ENCODE measurements at regions not wholly inside any gene's neighbourhood (a gene's known extent, or its start where the extent isn't known, plus 50 kb on each side); places are given as distances from the start of the nearest gene placed in this dataset.

DNA sequence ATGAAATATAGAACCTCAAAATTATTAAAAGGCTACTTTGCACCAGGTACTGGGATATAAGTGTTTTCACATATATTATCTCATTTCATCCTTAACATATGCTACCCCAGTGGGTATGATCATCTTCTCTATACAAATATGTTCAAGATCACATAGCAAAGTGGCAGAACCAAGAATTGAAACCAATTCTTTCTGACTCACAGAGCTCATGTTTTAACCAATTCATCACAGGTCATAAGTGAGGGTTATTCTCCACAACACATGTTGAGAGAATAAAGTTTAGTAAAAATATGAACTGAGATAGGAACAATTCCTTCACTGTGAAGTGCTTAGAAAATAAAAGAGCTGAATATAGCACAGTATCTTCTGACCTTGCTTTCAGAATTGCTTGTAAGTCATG, 442.9 kb upstream of the RASGEF1B start:
- TF ChIP-seq EZH2 (IDR thresholded peaks at IDR 0.05; ENCODE audit: borderline replicate concordance, insufficient read depth, low read depth, low read length, poor library complexity, severe bottlenecking) = no peak
- TF ChIP-seq, protein P1, sequence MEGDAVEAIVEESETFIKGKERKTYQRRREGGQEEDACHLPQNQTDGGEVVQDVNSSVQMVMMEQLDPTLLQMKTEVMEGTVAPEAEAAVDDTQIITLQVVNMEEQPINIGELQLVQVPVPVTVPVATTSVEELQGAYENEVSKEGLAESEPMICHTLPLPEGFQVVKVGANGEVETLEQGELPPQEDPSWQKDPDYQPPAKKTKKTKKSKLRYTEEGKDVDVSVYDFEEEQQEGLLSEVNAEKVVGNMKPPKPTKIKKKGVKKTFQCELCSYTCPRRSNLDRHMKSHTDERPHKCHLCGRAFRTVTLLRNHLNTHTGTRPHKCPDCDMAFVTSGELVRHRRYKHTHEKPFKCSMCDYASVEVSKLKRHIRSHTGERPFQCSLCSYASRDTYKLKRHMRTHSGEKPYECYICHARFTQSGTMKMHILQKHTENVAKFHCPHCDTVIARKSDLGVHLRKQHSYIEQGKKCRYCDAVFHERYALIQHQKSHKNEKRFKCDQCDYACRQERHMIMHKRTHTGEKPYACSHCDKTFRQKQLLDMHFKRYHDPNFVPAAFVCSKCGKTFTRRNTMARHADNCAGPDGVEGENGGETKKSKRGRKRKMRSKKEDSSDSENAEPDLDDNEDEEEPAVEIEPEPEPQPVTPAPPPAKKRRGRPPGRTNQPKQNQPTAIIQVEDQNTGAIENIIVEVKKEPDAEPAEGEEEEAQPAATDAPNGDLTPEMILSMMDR (IDR thresholded peaks at IDR 0.05) = no peak
- Histone ChIP-seq H3K27ac (ENCODE audit: low read length in 2 of 2) (no peak overlapping the region), H3K27me3 (replicated peaks in 1 of 4; ENCODE audit: control extremely low read depth in 1 of 4, control insufficient read depth in 3 of 4, insufficient read depth in 4 of 4, low read length in 3 of 4) (peaks cover 0 to 8% (median 2%) of the 10 kb centered on the region in 4 experiments), H3K4me3 (ENCODE audit: control extremely low read depth in 1 of 5, extremely low read depth in 1 of 5, insufficient read depth in 1 of 5, low read depth in 2 of 5, low read length in 4 of 5) (no peak overlapping the region), H3K4me2 (replicated peaks; ENCODE audit: low read depth, low read length, poor library complexity, severe bottlenecking) (no peak overlapping the region), H3K79me2 (ENCODE audit: control insufficient read depth, insufficient read depth, low read length) (no peaks in the 10 kb centered on the region), H3K9me3 (ENCODE audit: control extremely low read depth in 1 of 3, control insufficient read depth in 2 of 3, insufficient read depth in 1 of 3, low read length in 2 of 3) (no peaks in the 10 kb centered on the region), H4K20me1 (ENCODE audit: control insufficient read depth, insufficient read depth, low read length, poor library complexity, severe bottlenecking) (no peaks in the 10 kb centered on the region), H3K36me3 (replicated peaks in 1 of 2; ENCODE audit: control extremely low read depth in 1 of 2, control insufficient read depth in 1 of 2, extremely low read depth in 1 of 2, insufficient read depth in 2 of 2, low read length in 1 of 2) (no peaks in the 10 kb centered on the region), H3K4me1 (ENCODE audit: control insufficient read depth in 2 of 2, insufficient read depth in 2 of 2, low read length in 2 of 2) (peaks cover 0 to 5% of the 10 kb centered on the region in 2 donors), H3K9ac (ENCODE audit: low read length) (no peak overlapping the region), H2AFZ (ENCODE audit: insufficient read depth, low read depth, low read length, poor library complexity, severe bottlenecking) (no peak overlapping the region)
- no peak overlapping the region for H3K4me3 Mint-ChIP-seq
- no peak overlapping the region for H3K27ac Mint-ChIP-seq
- CTCF ChIA-PET = interaction anchor here (1.6 to 1.8 kb wide), 3 partner anchors 11 to 460 kb away, joined by 4 to 6 read pairs (median 5); no protein-coding TSS in a partner anchor
- POLR2A ChIA-PET = no interaction called here
- DNase-seq = no peak
- no peak for ATAC-seq (ENCODE audit: low read depth)
- no peaks in the 10 kb centered on the region for H3K9me3 Mint-ChIP-seq (ENCODE audit: insufficient read depth)
- peaks cover 4% of the 10 kb centered on the region for H3K4me1 Mint-ChIP-seq
- H3K27me3 Mint-ChIP-seq = peaks cover 19% of the 10 kb centered on the region
- intact Hi-C loops (cut with micrococcal nuclease) = no loop called here

DNA sequence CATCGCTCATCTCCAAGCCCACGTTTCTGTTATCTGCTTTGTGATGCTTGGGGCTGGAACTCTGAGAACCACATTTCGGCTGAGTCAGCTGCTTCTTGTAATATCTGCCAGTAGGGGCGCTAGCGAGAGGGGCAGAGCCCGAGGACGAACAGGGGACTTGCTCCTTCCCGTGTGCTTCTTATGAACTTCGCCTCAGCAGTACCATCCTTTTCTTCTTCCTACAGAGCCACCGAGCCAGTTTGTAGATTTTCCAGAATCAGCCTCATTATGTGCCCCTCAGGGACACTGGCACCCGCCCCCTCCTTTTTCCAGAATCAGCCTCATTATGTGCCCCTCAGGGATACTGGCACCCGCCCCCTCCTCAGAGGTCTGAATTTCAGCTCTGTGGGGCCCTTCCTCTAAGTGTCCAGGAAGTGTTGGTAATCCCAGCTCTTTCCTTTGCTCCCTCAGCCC, 441.7 kb upstream of the RASGEF1B start:
- Mint-ChIP-seq H3K4me3 (no peak overlapping the region), H3K27me3 (peaks cover 22% of the 10 kb centered on the region), H3K9me3 (ENCODE audit: insufficient read depth) (no peaks in the 10 kb centered on the region), H3K4me1 (peaks cover 4% of the 10 kb centered on the region), H3K27ac (no peak overlapping the region)
- H3K27ac ChIP-seq (ENCODE audit: low read length in 2 of 2) = no peak overlapping the region
- DNase-seq (peak; percentile 71), ATAC-seq (ENCODE audit: low read depth) (peak; percentile 69)
- no peak overlapping the region for H3K4me2 ChIP-seq (replicated peaks; ENCODE audit: low read depth, low read length, poor library complexity, severe bottlenecking)
- H3K36me3 ChIP-seq (replicated peaks in 1 of 2; ENCODE audit: control extremely low read depth in 1 of 2, control insufficient read depth in 1 of 2, extremely low read depth in 1 of 2, insufficient read depth in 2 of 2, low read length in 1 of 2) = no peaks in the 10 kb centered on the region
- ChIA-PET CTCF (interaction anchor here (0.7 to 1.8 kb wide), 11 partner anchors 8 to 459 kb away, joined by 3 to 6 read pairs (median 4); no protein-coding TSS in a partner anchor), POLR2A (no interaction called here)
- 20% methylated on average over 10 of the region's 12 CpGs for WGBS (ENCODE audit: insufficient coverage)
- H3K9ac ChIP-seq (ENCODE audit: low read length) = no peak overlapping the region
- H3K4me1 ChIP-seq (ENCODE audit: control insufficient read depth in 2 of 2, insufficient read depth in 2 of 2, low read length in 2 of 2) = peaks cover 0 to 5% of the 10 kb centered on the region in 2 donors
- no peak overlapping the region for H2AFZ ChIP-seq (ENCODE audit: insufficient read depth, low read depth, low read length, poor library complexity, severe bottlenecking)
- H3K27me3 ChIP-seq (replicated peaks in 1 of 4; ENCODE audit: control extremely low read depth in 1 of 4, control insufficient read depth in 3 of 4, insufficient read depth in 4 of 4, low read length in 3 of 4) = peaks cover 0 to 8% (median 2%) of the 10 kb centered on the region in 4 experiments
- no peaks in the 10 kb centered on the region for H3K79me2 ChIP-seq (ENCODE audit: control insufficient read depth, insufficient read depth, low read length)
- no peak overlapping the region for H3K4me3 ChIP-seq (ENCODE audit: control extremely low read depth in 1 of 5, extremely low read depth in 1 of 5, insufficient read depth in 1 of 5, low read depth in 2 of 5, low read length in 4 of 5)
- intact Hi-C loops (cut with micrococcal nuclease) = loop anchor here (1.0 to 2.0 kb wide), 2 partner anchors 355 to 446 kb away; no protein-coding TSS in a partner anchor
- no peaks in the 10 kb centered on the region for H4K20me1 ChIP-seq (ENCODE audit: control insufficient read depth, insufficient read depth, low read length, poor library complexity, severe bottlenecking)
- no peaks in the 10 kb centered on the region for H3K9me3 ChIP-seq (ENCODE audit: control extremely low read depth in 1 of 3, control insufficient read depth in 2 of 3, insufficient read depth in 1 of 3, low read length in 2 of 3)
- no peak for TF ChIP-seq EZH2 (IDR thresholded peaks at IDR 0.05; ENCODE audit: borderline replicate concordance, insufficient read depth, low read depth, low read length, poor library complexity, severe bottlenecking)
- TF ChIP-seq, protein P1 (IDR thresholded peaks at IDR 0.05) = peak; percentile 82
